ENCODE measurements at regions not wholly inside any gene's neighbourhood (a gene's known extent, or its start where the extent isn't known, plus 50 kb on each side); places are given as distances from the start of the nearest gene placed in this dataset.

GRCh38 chr5:105993027-105993426 is 1677.7 kb downstream of the EFNA5 start:
- POLR2A ChIA-PET = no interaction called here
- H2AFZ ChIP-seq (ENCODE audit: low read depth, low read length, poor library complexity, severe bottlenecking) = no peak overlapping the region
- CTCF ChIA-PET = no interaction called here

More at GRCh38 chr5:105993027-105993426, 1677.7 kb downstream of the EFNA5 start:
- no peaks in the 10 kb centered on the region for H3K4me1 ChIP-seq (ENCODE audit: control insufficient read depth in 1 of 2, insufficient read depth in 2 of 2, low read length in 2 of 2)
- H3K4me2 ChIP-seq (ENCODE audit: low read length) = no peak overlapping the region
- no peak overlapping the region for H3K27ac ChIP-seq (ENCODE audit: low read depth, low read length)
- H3K4me3 ChIP-seq (replicated peaks in 1 of 2; ENCODE audit: low read depth in 1 of 2, low read length in 2 of 2) = no peak overlapping the region
- H3K79me2 ChIP-seq (ENCODE audit: insufficient read depth, low read length) = no peaks in the 10 kb centered on the region
- no peaks in the 10 kb centered on the region for H3K36me3 ChIP-seq (ENCODE audit: control insufficient read depth in 1 of 2, insufficient read depth in 2 of 2, low read length in 2 of 2)
- no peak for ATAC-seq
- H3K9me3 ChIP-seq (ENCODE audit: control insufficient read depth in 1 of 2, insufficient read depth in 1 of 2, low read depth in 1 of 2, low read length in 2 of 2) = no peaks in the 10 kb centered on the region
- H3K9ac ChIP-seq (ENCODE audit: low read length) = no peak overlapping the region
- intact Hi-C loops (cut with micrococcal nuclease) = no loop called here
- no peak for TF ChIP-seq ELF1 (IDR thresholded peaks at IDR 0.05; ENCODE audit: borderline replicate concordance, low read depth)
- no peak for TF ChIP-seq FOSL1 (IDR thresholded peaks at IDR 0.05; ENCODE audit: low read depth)
- TF ChIP-seq CEBPB (IDR thresholded peaks at IDR 0.05; ENCODE audit: low read depth) = no peak
- no peak for TF ChIP-seq CTCF (IDR thresholded peaks at IDR 0.05 in 2 of 3, conservative IDR thresholded peaks at IDR 0.05 in 1 of 3; ENCODE audit: borderline replicate concordance in 1 of 3, insufficient read depth in 1 of 3, low read depth in 2 of 3, low read length in 2 of 3)
- TF ChIP-seq SIN3A (IDR thresholded peaks at IDR 0.05; ENCODE audit: low read depth) = no peak
- TF ChIP-seq EGR1 (IDR thresholded peaks at IDR 0.05; ENCODE audit: low read depth) = no peak
- TF ChIP-seq POLR2AphosphoS5 (IDR thresholded peaks at IDR 0.05; ENCODE audit: low read depth, low read length) = no peak
- no peak for TF ChIP-seq ZNF274 (IDR thresholded peaks at IDR 0.05; ENCODE audit: low read depth, low read length)
- no peak for TF ChIP-seq JUND (IDR thresholded peaks at IDR 0.05)
- no peak for TF ChIP-seq CBX3 (IDR thresholded peaks at IDR 0.05; ENCODE audit: low read depth)
- TF ChIP-seq SP1 (IDR thresholded peaks at IDR 0.05; ENCODE audit: low read depth) = no peak
- no peak for TF ChIP-seq ATF3 (IDR thresholded peaks at IDR 0.05)
- no peak for TF ChIP-seq EZH2 (IDR thresholded peaks at IDR 0.05)
- no peak for TF ChIP-seq EZH2phosphoT487 (IDR thresholded peaks at IDR 0.05; ENCODE audit: borderline replicate concordance)
- TF ChIP-seq, protein P1, sequence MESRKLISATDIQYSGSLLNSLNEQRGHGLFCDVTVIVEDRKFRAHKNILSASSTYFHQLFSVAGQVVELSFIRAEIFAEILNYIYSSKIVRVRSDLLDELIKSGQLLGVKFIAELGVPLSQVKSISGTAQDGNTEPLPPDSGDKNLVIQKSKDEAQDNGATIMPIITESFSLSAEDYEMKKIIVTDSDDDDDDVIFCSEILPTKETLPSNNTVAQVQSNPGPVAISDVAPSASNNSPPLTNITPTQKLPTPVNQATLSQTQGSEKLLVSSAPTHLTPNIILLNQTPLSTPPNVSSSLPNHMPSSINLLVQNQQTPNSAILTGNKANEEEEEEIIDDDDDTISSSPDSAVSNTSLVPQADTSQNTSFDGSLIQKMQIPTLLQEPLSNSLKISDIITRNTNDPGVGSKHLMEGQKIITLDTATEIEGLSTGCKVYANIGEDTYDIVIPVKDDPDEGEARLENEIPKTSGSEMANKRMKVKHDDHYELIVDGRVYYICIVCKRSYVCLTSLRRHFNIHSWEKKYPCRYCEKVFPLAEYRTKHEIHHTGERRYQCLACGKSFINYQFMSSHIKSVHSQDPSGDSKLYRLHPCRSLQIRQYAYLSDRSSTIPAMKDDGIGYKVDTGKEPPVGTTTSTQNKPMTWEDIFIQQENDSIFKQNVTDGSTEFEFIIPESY (IDR thresholded peaks at IDR 0.05; ENCODE audit: extremely low read depth, insufficient replicate concordance, low read length) = no peak
- TF ChIP-seq POLR2A (IDR thresholded peaks at IDR 0.05; ENCODE audit: borderline replicate concordance, extremely low read depth, insufficient read depth, insufficient read length) = no peak
- no peak for TF ChIP-seq TCF7L2 (IDR thresholded peaks at IDR 0.05; ENCODE audit: borderline replicate concordance, extremely low read depth, insufficient read depth, insufficient read length)
- no peaks in the 10 kb centered on the region for H4K20me1 ChIP-seq (ENCODE audit: insufficient read depth)
- BruUV-seq (replicated peaks) = no TSS peak
- RAD21 ChIA-PET (ENCODE audit: low non-redundant PET in 1 of 2, low total read pairs in 2 of 2, uncharacterized antibody in 2 of 2, unreplicated experiment in 2 of 2) = no interaction called here
- no peaks in the 10 kb centered on the region for H3K27me3 ChIP-seq (ENCODE audit: insufficient read depth, low read length)
- no peaks in the 10 kb centered on the region for H3K9me2 ChIP-seq (ENCODE audit: insufficient read depth)
- no peak for DNase-seq (ENCODE audit: low read depth, low spot score)

Measured in HCT116 (cell line).